GM12878 (cell line): ENCODE measurements at regions not wholly inside any gene's neighbourhood (a gene's known extent, or its start where the extent isn't known, plus 50 kb on each side); places are given as distances from the start of the nearest gene placed in this dataset.

Experiments
- ATAC-seq: fragments of 200-7000 bp; cut with Tn5 transposase; 3 replicates; pipeline ENCODE4 v1.9.1; 2020; ENCODE audit warnings: mild to moderate bottlenecking, moderate library complexity
- BruUV-seq: library from RNA; stranded (reverse); fragments of 400-500 nt; replicated peaks from 2 replicates; lab custom pipeline; 2021; lab: Mats Ljungman, UMichigan
- CTCF ChIA-PET: fragments of 300-600 bp; sonication (Branson Sonifier 250); formaldehyde crosslinking; extraction: SDS; loops from one replicate; lab custom pipeline; 2021; ENCODE audit warnings: inconsistent platforms; lab: Yijun Ruan, JAX
- POLR2A ChIA-PET: fragments of 350-600 bp; formaldehyde crosslinking; extraction: SDS; loops from one replicate; lab custom pipeline; 2021; ENCODE audit warnings: inconsistent platforms; lab: Charles Lee
- RAD21 ChIA-PET: fragments of 300-600 bp; sonication (Branson Sonifier 250); formaldehyde crosslinking; loops from one replicate; lab custom pipeline; 2023; ENCODE audit warnings: antibody characterized with exemption; ENCODE audit not compliant: unreplicated experiment; lab: Charles Lee
- SMC1A ChIA-PET: fragments of 300-600 bp; sonication (Branson Sonifier 250); formaldehyde crosslinking; loops from one replicate; lab custom pipeline; 2023; ENCODE audit not compliant: unreplicated experiment, uncharacterized antibody; lab: Charles Lee
- DNase-seq: peaks from one replicate; pipeline ENCODE4 v3.0.0-alpha.2; 2011; ENCODE audit warnings: low read depth, low spot score
- FAIRE-seq: peaks from 3 replicates; lab custom pipeline; 2011; peaks lifted over from hg19 to GRCh38; lab: Jason Lieb, UNC
- H2AFZ ChIP-seq: 2 replicates; pipeline ENCODE4 v1.6.0; 2011; ENCODE audit warnings: low read depth, low read length, control low read depth; ENCODE audit not compliant: control insufficient read depth
- H3K27ac ChIP-seq: 2 replicates; pipeline ENCODE4 v1.5.1; 2011; ENCODE audit warnings: control low read depth; ENCODE audit not compliant: control insufficient read depth, insufficient read depth
- H3K27me3 ChIP-seq, 2 experiments: replicated peaks in 1 of 2; 2 replicates each; pipeline versions ENCODE4 v1.6.0 to v1.6.1; 2011; ENCODE audit warnings: low read length in 1 of 2; ENCODE audit not compliant: control insufficient read depth in 2 of 2, insufficient read depth in 2 of 2
- H3K36me3 ChIP-seq, 2 experiments: 2 replicates each; pipeline ENCODE4 v1.5.1; 2011; ENCODE audit warnings: low read length in 1 of 2; ENCODE audit not compliant: control insufficient read depth in 2 of 2, insufficient read depth in 2 of 2
- H3K4me1 ChIP-seq: 2 replicates; pipeline ENCODE4 v1.6.1; 2011; ENCODE audit warnings: mild to moderate bottlenecking, low read length, moderate library complexity, mixed read lengths; ENCODE audit not compliant: control insufficient read depth, insufficient read depth
- H3K4me2 ChIP-seq: 2 replicates; pipeline ENCODE4 v1.6.0; 2011; ENCODE audit warnings: control low read depth; ENCODE audit not compliant: control insufficient read depth, insufficient read depth
- H3K4me3 ChIP-seq: fragments of 200-600 bp; sonication (generic); 2 replicates; pipeline ENCODE4 v1.5.1; 2016
- H3K79me2 ChIP-seq: 2 replicates; pipeline ENCODE4 v1.6.0; 2011; ENCODE audit warnings: low read length; ENCODE audit not compliant: control insufficient read depth, insufficient read depth
- H3K9ac ChIP-seq: 2 replicates; pipeline ENCODE4 v1.8.0; 2011; ENCODE audit warnings: low read length, control low read depth, mixed read lengths; ENCODE audit not compliant: control insufficient read depth, insufficient read depth
- H3K9me3 ChIP-seq: replicated peaks from 3 replicates; pipeline ENCODE4 v1.5.1; 2011; ENCODE audit warnings: mild to moderate bottlenecking, low read length; ENCODE audit not compliant: control insufficient read depth, insufficient read depth
- H4K20me1 ChIP-seq: 2 replicates; pipeline ENCODE4 v1.6.0; 2011; ENCODE audit not compliant: control insufficient read depth, insufficient read depth
- BMI1 ChIP-seq: fragments of 450-650 bp; IDR thresholded peaks from 2 replicates; pipeline ENCODE4 v1.6.1; 2016; ENCODE audit warnings: mild to moderate bottlenecking, moderate library complexity, borderline replicate concordance
- EGR1 ChIP-seq, 2 experiments: IDR thresholded peaks; 1 replicate in 1 of 2; 2 replicates in 1 of 2; pipeline ENCODE4 v1.6.1; 2011 to 2012; ENCODE audit warnings: low read depth in 2 of 2, low read length in 2 of 2, borderline replicate concordance in 1 of 2, mild to moderate bottlenecking in 1 of 2, moderate library complexity in 1 of 2
- FOXM1 ChIP-seq: IDR thresholded peaks from 2 replicates; pipeline ENCODE4 v1.6.1; 2012; ENCODE audit warnings: low read depth, mild to moderate bottlenecking, inconsistent platforms, low read length, moderate library complexity
- HDAC2 ChIP-seq: fragments of 200-600 bp; sonication (generic); IDR thresholded peaks from 2 replicates; pipeline ENCODE4 v1.6.1; 2017
- IKZF2 ChIP-seq, 2 experiments: fragments of 450-650 bp; IDR thresholded peaks; 2 replicates each; pipeline ENCODE4 v1.6.1; 2017; ENCODE audit warnings: mild to moderate bottlenecking in 2 of 2, moderate library complexity in 2 of 2
- MEF2A ChIP-seq: IDR thresholded peaks from 2 replicates; pipeline ENCODE4 v1.6.1; 2011; ENCODE audit warnings: low read depth, mild to moderate bottlenecking, low read length, moderate library complexity; ENCODE audit not compliant: insufficient read depth
- MYB ChIP-seq: fragments of 150-350 bp; IDR thresholded peaks from 2 replicates; pipeline ENCODE4 v1.6.1; 2014; ENCODE audit warnings: mild to moderate bottlenecking, low read depth, low read length, borderline replicate concordance
- MYC ChIP-seq: IDR thresholded peaks from 2 replicates; pipeline ENCODE4 v1.6.1; 2011; ENCODE audit warnings: mild to moderate bottlenecking, low read length, moderate library complexity, inconsistent platforms; ENCODE audit not compliant: insufficient read depth, insufficient replicate concordance, insufficient read length, severe bottlenecking
- POLR2AphosphoS5 ChIP-seq: IDR thresholded peaks from 2 replicates; pipeline ENCODE4 v1.6.1; 2011; ENCODE audit warnings: mild to moderate bottlenecking, low read length, inconsistent platforms
- RAD21 ChIP-seq: IDR thresholded peaks from 2 replicates; pipeline ENCODE4 v1.6.1; 2011; ENCODE audit warnings: mild to moderate bottlenecking, low read depth, low read length, moderate library complexity; ENCODE audit not compliant: insufficient read depth
- RELB ChIP-seq: fragments of 450-650 bp; IDR thresholded peaks from 2 replicates; pipeline ENCODE4 v1.6.1; 2017; ENCODE audit warnings: low read depth, mild to moderate bottlenecking, moderate library complexity
- SIN3A ChIP-seq: IDR thresholded peaks from 2 replicates; pipeline ENCODE4 v1.6.1; 2012; ENCODE audit warnings: low read depth, low read length, improper control_type of control experiment
- SIX5 ChIP-seq: IDR thresholded peaks from 2 replicates; pipeline ENCODE4 v1.6.1; 2011; ENCODE audit warnings: mild to moderate bottlenecking, low read depth, low read length, moderate library complexity; ENCODE audit not compliant: severe bottlenecking
- SMAD5 ChIP-seq: IDR thresholded peaks from 2 replicates; pipeline ENCODE4 v1.6.1; 2016; ENCODE audit warnings: antibody characterized with exemption, low read depth
- SUZ12 ChIP-seq: fragments of 200-600 bp; sonication (generic); IDR thresholded peaks from one replicate; pipeline ENCODE4 v1.6.1; 2018; ENCODE audit warnings: antibody characterized with exemption, mild to moderate bottlenecking; ENCODE audit not compliant: unreplicated experiment
- WGBS: methylation state at CpG from one replicate; pipeline ENCODE4 v1.1.6; 2016; ENCODE audit warnings: low lambda C conversion rate; ENCODE audit not compliant: insufficient replicate concordance, insufficient coverage; ENCODE audit errors: missing lambda C conversion rate; 5-methylcytosine and 5-hydroxymethylcytosine counted together
- in situ Hi-C: fragments of 300-500 bp; cut with MboI; formaldehyde crosslinking; loops from 9 replicates; pipeline ENCODE4 v1.14.3; 2018; ENCODE audit warnings: mixed read lengths
- intact Hi-C: fragments of 100-400 bp; cut with micrococcal nuclease; formaldehyde crosslinking; loops from one replicate; pipeline ENCODE4 v1.14.2; 2022; ENCODE audit not compliant: unreplicated experiment

GRCh38 chr13:37306778-37307544 is 201.5 kb upstream of the CSNK1A1L start:
- no peak overlapping the region for H3K4me3 ChIP-seq
- ChIA-PET CTCF (no interaction called here), RAD21 (no interaction called here), SMC1A (no interaction called here), POLR2A (no interaction called here)
- BruUV-seq, result no TSS peak
- H3K27ac ChIP-seq, result no peak overlapping the region
- no peaks in the 10 kb centered on the region for H3K9me3 ChIP-seq
- H4K20me1 ChIP-seq, result no peaks in the 10 kb centered on the region
- in situ Hi-C loops (no loop called here), intact Hi-C loops (no loop called here)
- 39% methylated on average over 4 of the region's 4 CpGs for WGBS
- DNase-seq (no peak), ATAC-seq (no peak), FAIRE-seq (no peak)
- no peaks in the 10 kb centered on the region for H3K79me2 ChIP-seq
- H2AFZ ChIP-seq, result no peak overlapping the region
- no peak for TF ChIP-seq MEF2A
- TF ChIP-seq FOXM1, result no peak
- no peak for TF ChIP-seq MYC
- no peaks in the 10 kb centered on the region for H3K27me3 ChIP-seq
- no peaks in the 10 kb centered on the region for H3K36me3 ChIP-seq
- H3K4me2 ChIP-seq, result no peak overlapping the region
- no peak overlapping the region for H3K9ac ChIP-seq
- H3K4me1 ChIP-seq, result no peaks in the 10 kb centered on the region

GRCh38 chr13:37303606-37304005 is 198.1 kb upstream of the CSNK1A1L start:
- Histone ChIP-seq H2AFZ (no peak overlapping the region), H3K9me3 (no peaks in the 10 kb centered on the region), H3K9ac (no peak overlapping the region), H3K27me3 (no peaks in the 10 kb centered on the region), H3K4me1 (no peaks in the 10 kb centered on the region), H3K4me2 (no peak overlapping the region), H3K79me2 (no peaks in the 10 kb centered on the region), H3K36me3 (no peaks in the 10 kb centered on the region), H4K20me1 (no peaks in the 10 kb centered on the region), H3K4me3 (no peak overlapping the region), H3K27ac (no peak overlapping the region)
- ChIA-PET POLR2A (no interaction called here), CTCF (no interaction called here), SMC1A (no interaction called here), RAD21 (no interaction called here)
- no peak for DNase-seq
- intact Hi-C loops (no loop called here), in situ Hi-C loops (no loop called here)
- ATAC-seq, result no peak
- FAIRE-seq, result no peak
- TF ChIP-seq RAD21 (no peak), HDAC2 (no peak), BMI1 (no peak), RELB (no peak), EGR1 (IDR thresholded peaks at IDR 0.05; ENCODE audit: borderline replicate concordance in 1 of 2, low read depth in 2 of 2, low read length in 2 of 2) (no peak), SIX5 (no peak), SUZ12 (no peak), SIN3A (no peak), MYB (no peak), SMAD5 (no peak), IKZF2 (IDR thresholded peaks at IDR 0.05) (no peak), POLR2AphosphoS5 (no peak)
- WGBS, result 45% methylated on average over 2 of the region's 2 CpGs
- BruUV-seq, result no TSS peak
